HG03520 (cell line): ENCODE measurements at regions not wholly inside any gene's neighbourhood (a gene's known extent, or its start where the extent isn't known, plus 50 kb on each side); places are given as distances from the start of the nearest gene placed in this dataset.

Experiments
- ATAC-seq: cut with Tn5 transposase; IDR thresholded peaks from one replicate; pipeline ENCODE4 v1.9.1; 2021; ENCODE audit warnings: mild to moderate bottlenecking, moderate library complexity; ENCODE audit not compliant: unreplicated experiment

GRCh38 chr4:166460769-166461550 lies 587.9 kb downstream of the TLL1 start:
- no peak for ATAC-seq

GRCh38 chr4:166481055-166481454 lies 608.0 kb downstream of the TLL1 start:
- no peak for ATAC-seq

- ATAC-seq, result no peak
These were observed 608.7 kb downstream of the TLL1 start for GRCh38 chr4:166481739-166482138.

GRCh38 chr4:166482758-166483157 lies 609.7 kb downstream of the TLL1 start:
- ATAC-seq, result no peak

GRCh38 chr4:166491635-166492034 lies 618.6 kb downstream of the TLL1 start:
- ATAC-seq, result no peak

GRCh38 chr4:166493924-166494345 lies 620.9 kb downstream of the TLL1 start:
- no peak for ATAC-seq

GRCh38 chr4:166498546-166498945 lies 625.5 kb downstream of the TLL1 start:
- ATAC-seq, result no peak

- ATAC-seq, result no peak
These were observed 626.8 kb downstream of the TLL1 start for GRCh38 chr4:166499820-166500219.

- ATAC-seq, result peak; percentile 82
These were observed 628.9 kb downstream of the TLL1 start for GRCh38 chr4:166501941-166502382.

- no peak for ATAC-seq
These were observed 629.6 kb downstream of the TLL1 start for GRCh38 chr4:166502660-166503059.

GRCh38 chr4:166506051-166506450 lies 633.0 kb downstream of the TLL1 start:
- no peak for ATAC-seq

GRCh38 chr4:166512267-166512666 lies 639.2 kb downstream of the TLL1 start:
- ATAC-seq, result no peak

- ATAC-seq, result no peak
These were observed 645.3 kb downstream of the TLL1 start for GRCh38 chr4:166518315-166518714.

GRCh38 chr4:166518776-166519175 lies 645.7 kb downstream of the TLL1 start:
- no peak for ATAC-seq

- ATAC-seq, result no peak
These were observed 646.7 kb downstream of the TLL1 start for GRCh38 chr4:166519774-166520173.

GRCh38 chr4:166527500-166527899 lies 654.5 kb downstream of the TLL1 start:
- ATAC-seq, result no peak

- ATAC-seq, result no peak
These were observed 658.7 kb downstream of the TLL1 start for GRCh38 chr4:166531703-166532102.

- no peak for ATAC-seq
These were observed 662.8 kb downstream of the TLL1 start for GRCh38 chr4:166535865-166536264.

- no peak for ATAC-seq
These were observed 665.5 kb downstream of the TLL1 start for GRCh38 chr4:166538491-166539005.

- ATAC-seq, result no peak
These were observed 673.0 kb downstream of the TLL1 start for GRCh38 chr4:166546009-166546408.

GRCh38 chr4:166577639-166578038 lies 656.7 kb downstream of the SPOCK3 start:
- no peak for ATAC-seq

- ATAC-seq, result no peak
These were observed 648.8 kb downstream of the SPOCK3 start for GRCh38 chr4:166585491-166585890.
